CD4-positive, alpha-beta T cell (primary cell): ENCODE measurements at regions not wholly inside any gene's neighbourhood (a gene's known extent, or its start where the extent isn't known, plus 50 kb on each side); places are given as distances from the start of the nearest gene placed in this dataset.

Experiments used
- ATAC-seq: fragments of 200-7000 bp; cut with Tn5 transposase; one replicate; pipeline ENCODE4 v1.10.0; 2022; ENCODE audit warnings: mild to moderate bottlenecking; ENCODE audit not compliant: poor library complexity
- CTCF ChIA-PET: fragments of 350-600 bp; sonication (Branson Sonifier 250); formaldehyde crosslinking; loops from one replicate; lab custom pipeline; 2021; ENCODE audit warnings: antibody characterized with exemption, inconsistent platforms; lab: Charles Lee
- POLR2A ChIA-PET: fragments of 350-600 bp; sonication (Branson Sonifier 250); formaldehyde crosslinking; loops from one replicate; lab custom pipeline; 2021; ENCODE audit warnings: antibody characterized with exemption, inconsistent platforms; lab: Charles Lee
- DNase-seq, 14 experiments: peaks; one replicate each; pipeline ENCODE4 v3.0.0-alpha.2; 2013 to 2020; ENCODE audit warnings: mixed read lengths in 2 of 14
- H3K27ac ChIP-seq, 2 donors: one replicate each; pipeline versions ENCODE4 v1.5.1 to v1.7.0; 2013; ENCODE audit warnings: low read length in 2 of 2, low read depth in 1 of 2, mild to moderate bottlenecking in 1 of 2
- H3K27me3 ChIP-seq, 2 experiments: 1 replicate in 1 of 2; 2 replicates in 1 of 2; pipeline versions ENCODE4 v1.6.1 to v1.7.0; 2013; ENCODE audit warnings: low read length in 2 of 2, control low read depth in 1 of 2, mild to moderate bottlenecking in 1 of 2, moderate library complexity in 1 of 2; ENCODE audit not compliant: insufficient read depth in 2 of 2, control insufficient read depth in 1 of 2
- H3K36me3 ChIP-seq: one replicate; pipeline ENCODE4 v1.6.1; 2013; ENCODE audit warnings: low read length, control low read depth; ENCODE audit not compliant: insufficient read depth
- H3K4me1 ChIP-seq: one replicate; pipeline ENCODE4 v1.6.1; 2013; ENCODE audit warnings: low read length, control low read depth; ENCODE audit not compliant: insufficient read depth
- H3K4me3 ChIP-seq: one replicate; pipeline ENCODE4 v1.5.1; 2013; ENCODE audit warnings: mild to moderate bottlenecking, low read length, moderate library complexity
- H3K9me3 ChIP-seq, 2 experiments: 1 replicate in 1 of 2; 2 replicates in 1 of 2; pipeline versions ENCODE4 v1.6.1 to v1.7.0; 2013; ENCODE audit warnings: low read length in 2 of 2, mild to moderate bottlenecking in 2 of 2, control low read depth in 1 of 2, moderate library complexity in 1 of 2; ENCODE audit not compliant: control insufficient read depth in 1 of 2, insufficient read depth in 1 of 2
- H3K27ac Mint-ChIP-seq: one replicate; pipeline ENCODE4 v1.8.0; 2020; ENCODE audit warnings: mixed read lengths
- H3K27me3 Mint-ChIP-seq: one replicate; pipeline ENCODE4 v1.8.0; 2021; ENCODE audit warnings: mixed read lengths
- H3K36me3 Mint-ChIP-seq: one replicate; pipeline ENCODE4 v1.8.0; 2021; ENCODE audit warnings: low read depth, mixed read lengths
- H3K4me1 Mint-ChIP-seq: one replicate; pipeline ENCODE4 v1.8.0; 2021; ENCODE audit warnings: low read depth, mixed read lengths
- H3K4me3 Mint-ChIP-seq: one replicate; pipeline ENCODE4 v1.8.0; 2020; ENCODE audit warnings: mild to moderate bottlenecking, mixed read lengths
- H3K9me3 Mint-ChIP-seq: one replicate; pipeline ENCODE4 v1.8.0; 2020; ENCODE audit warnings: mixed read lengths
- CTCF ChIP-seq: fragments of 200-600 bp; IDR thresholded peaks from one replicate; pipeline ENCODE4 v1.8.0; 2022; ENCODE audit warnings: antibody characterized with exemption, mild to moderate bottlenecking
- intact Hi-C, 2 experiments: fragments of 100-400 bp; cut with DNase I in 1 of 2; cut with micrococcal nuclease in 1 of 2; formaldehyde crosslinking; loops; one replicate each; pipeline versions ENCODE4 v1.15.1 to v1.9.0; 2023 to 2025; cut with DNase I, micrococcal nuclease

DNA sequence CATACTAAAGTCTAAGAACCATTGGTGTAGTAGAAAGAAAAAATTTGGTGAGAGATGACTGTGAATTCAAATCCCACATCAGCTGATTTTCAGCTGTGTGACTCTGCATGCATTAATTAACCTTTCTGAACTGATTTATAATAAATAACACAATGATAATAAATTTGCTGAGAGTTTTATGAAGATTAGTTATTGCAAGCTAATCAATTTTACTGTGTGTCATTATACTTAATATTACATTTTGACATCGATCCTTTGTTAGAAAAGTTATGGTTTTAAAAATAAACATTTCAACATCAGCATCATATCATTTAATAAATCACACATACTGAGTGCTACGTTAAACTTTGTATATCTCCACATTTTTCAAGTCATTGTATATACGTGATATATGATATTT lies 599.7 kb upstream of the MMS22L start:
- no peaks in the 10 kb centered on the region for H3K27me3 ChIP-seq
- no peak overlapping the region for H3K27ac ChIP-seq
- intact Hi-C loops, result no loop called here
- Mint-ChIP-seq H3K27ac (no peak overlapping the region), H3K4me1 (no peaks in the 10 kb centered on the region), H3K36me3 (no peaks in the 10 kb centered on the region), H3K4me3 (no peak overlapping the region), H3K9me3 (no peaks in the 10 kb centered on the region), H3K27me3 (no peaks in the 10 kb centered on the region)
- ChIA-PET POLR2A (no interaction called here), CTCF (no interaction called here)
- DNase-seq (no peak), ATAC-seq (no peak)
- H3K4me3 ChIP-seq, result no peak overlapping the region
- no peaks in the 10 kb centered on the region for H3K36me3 ChIP-seq
- H3K4me1 ChIP-seq, result no peaks in the 10 kb centered on the region
- no peak for TF ChIP-seq CTCF
- no peaks in the 10 kb centered on the region for H3K9me3 ChIP-seq

DNA sequence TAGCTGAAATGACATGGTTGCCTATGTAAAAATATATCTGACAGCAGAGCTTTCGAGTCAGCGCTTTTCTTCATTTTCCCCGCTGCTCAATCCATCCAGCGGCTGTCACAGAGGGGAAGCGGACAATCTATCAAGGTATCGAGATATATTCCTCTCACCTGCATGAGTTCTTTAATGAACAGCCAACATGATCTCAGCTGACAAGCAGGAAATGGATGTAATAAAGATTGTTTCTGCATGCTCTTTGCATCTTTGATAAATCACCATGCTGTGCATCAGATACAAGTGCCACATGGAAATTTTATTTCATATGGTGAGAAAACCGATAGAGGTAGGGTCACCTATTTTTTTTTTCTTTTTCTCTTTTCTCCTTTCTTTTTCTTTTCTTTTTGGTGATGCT lies 602.3 kb upstream of the MMS22L start:
- Mint-ChIP-seq H3K27ac (no peak overlapping the region), H3K4me3 (no peak overlapping the region), H3K9me3 (no peaks in the 10 kb centered on the region), H3K27me3 (no peaks in the 10 kb centered on the region), H3K36me3 (no peaks in the 10 kb centered on the region), H3K4me1 (no peaks in the 10 kb centered on the region)
- Histone ChIP-seq H3K27ac (no peak overlapping the region), H3K4me1 (no peaks in the 10 kb centered on the region), H3K36me3 (no peaks in the 10 kb centered on the region), H3K27me3 (no peaks in the 10 kb centered on the region), H3K4me3 (no peak overlapping the region), H3K9me3 (no peaks in the 10 kb centered on the region)
- POLR2A ChIA-PET, result no interaction called here
- TF ChIP-seq CTCF, result no peak
- DNase-seq, result no peak
- ATAC-seq, result no peak
- CTCF ChIA-PET, result no interaction called here
- intact Hi-C loops, result no loop called here

DNA sequence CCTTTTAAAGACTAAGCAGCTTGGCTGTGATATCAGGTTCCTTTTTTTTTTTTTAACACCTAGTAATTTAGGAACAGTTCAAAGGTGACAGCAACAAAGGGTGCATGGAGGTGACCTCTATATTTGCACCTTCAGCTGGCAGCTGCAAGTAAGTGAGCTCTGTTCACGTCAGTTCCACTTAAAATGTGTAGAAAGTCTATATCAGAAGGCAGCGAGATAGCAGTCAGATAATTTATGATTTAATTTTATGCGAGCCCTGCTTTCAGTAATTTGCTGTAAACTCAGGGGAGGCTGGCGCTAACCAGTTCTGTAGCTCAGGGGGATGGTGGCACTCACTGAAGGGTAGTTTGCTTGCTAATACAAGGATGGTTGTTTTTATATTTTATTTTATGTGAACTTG lies 602.8 kb upstream of the MMS22L start:
- TF ChIP-seq CTCF, result no peak
- H3K27me3 Mint-ChIP-seq, result no peaks in the 10 kb centered on the region
- Histone ChIP-seq H3K27ac (no peak overlapping the region), H3K36me3 (no peaks in the 10 kb centered on the region), H3K9me3 (no peaks in the 10 kb centered on the region), H3K27me3 (no peaks in the 10 kb centered on the region), H3K4me3 (no peak overlapping the region), H3K4me1 (no peaks in the 10 kb centered on the region)
- no peaks in the 10 kb centered on the region for H3K36me3 Mint-ChIP-seq
- no peaks in the 10 kb centered on the region for H3K4me1 Mint-ChIP-seq
- ATAC-seq, result no peak
- CTCF ChIA-PET, result no interaction called here
- POLR2A ChIA-PET, result no interaction called here
- no peak for DNase-seq
- H3K27ac Mint-ChIP-seq, result no peak overlapping the region
- intact Hi-C loops, result no loop called here
- H3K9me3 Mint-ChIP-seq, result no peaks in the 10 kb centered on the region
- no peak overlapping the region for H3K4me3 Mint-ChIP-seq
